Liver (tissue), 2 donors: ENCODE measurements at regions not wholly inside any gene's neighbourhood (a gene's known extent, or its start where the extent isn't known, plus 50 kb on each side); places are given as distances from the start of the nearest gene placed in this dataset.

Source experiments
- CTCF ChIP-seq: fragments of 150-350 bp; IDR thresholded peaks from 2 replicates; pipeline ENCODE4 v1.5.1; 2017; ENCODE audit warnings: improper control_type of control experiment, low read depth, low read length; ENCODE audit not compliant: missing input control
- YY1 ChIP-seq: IDR thresholded peaks from 2 replicates; pipeline ENCODE4 v1.6.1; 2016; ENCODE audit warnings: antibody characterized with exemption, mild to moderate bottlenecking
- TF ChIP-seq, protein P1 (sequence below): IDR thresholded peaks from 2 replicates; pipeline ENCODE4 v1.6.1; 2016; ENCODE audit warnings: antibody characterized with exemption
- donor health status: healthy.

GRCh38 chr2:5482929-5483331 lies 209.3 kb upstream of the SOX11 start:
- no peak for TF ChIP-seq CTCF
- TF ChIP-seq YY1, result no peak
- TF ChIP-seq, protein P1, sequence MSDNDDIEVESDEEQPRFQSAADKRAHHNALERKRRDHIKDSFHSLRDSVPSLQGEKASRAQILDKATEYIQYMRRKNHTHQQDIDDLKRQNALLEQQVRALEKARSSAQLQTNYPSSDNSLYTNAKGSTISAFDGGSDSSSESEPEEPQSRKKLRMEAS, result no peak
